ENCODE measurements at regions not wholly inside any gene's neighbourhood (a gene's known extent, or its start where the extent isn't known, plus 50 kb on each side); places are given as distances from the start of the nearest gene placed in this dataset.

DNA sequence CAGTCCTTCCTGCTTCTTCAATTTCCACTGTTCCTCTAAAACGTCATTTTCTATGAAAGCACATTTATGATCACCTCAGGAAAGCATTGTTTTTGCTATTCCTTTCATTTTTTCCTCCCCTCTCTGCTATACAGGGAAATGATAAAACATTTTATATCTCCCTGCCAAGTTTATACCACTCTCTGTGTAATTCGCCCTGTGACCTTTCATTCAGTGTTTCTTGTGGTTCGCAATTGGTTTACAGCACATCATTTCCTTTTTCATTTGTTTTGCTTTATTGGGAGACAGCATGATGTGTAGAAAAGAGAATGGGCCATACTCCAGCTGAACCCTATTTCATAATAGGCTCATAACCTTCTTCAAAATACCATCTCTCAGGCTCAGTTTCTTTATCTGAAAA is 99.9 kb upstream of the RAPGEF2 start:
- no peak overlapping the region for H3K4me3 ChIP-seq (ENCODE audit: low read depth, low read length)
- TF ChIP-seq, protein P1, sequence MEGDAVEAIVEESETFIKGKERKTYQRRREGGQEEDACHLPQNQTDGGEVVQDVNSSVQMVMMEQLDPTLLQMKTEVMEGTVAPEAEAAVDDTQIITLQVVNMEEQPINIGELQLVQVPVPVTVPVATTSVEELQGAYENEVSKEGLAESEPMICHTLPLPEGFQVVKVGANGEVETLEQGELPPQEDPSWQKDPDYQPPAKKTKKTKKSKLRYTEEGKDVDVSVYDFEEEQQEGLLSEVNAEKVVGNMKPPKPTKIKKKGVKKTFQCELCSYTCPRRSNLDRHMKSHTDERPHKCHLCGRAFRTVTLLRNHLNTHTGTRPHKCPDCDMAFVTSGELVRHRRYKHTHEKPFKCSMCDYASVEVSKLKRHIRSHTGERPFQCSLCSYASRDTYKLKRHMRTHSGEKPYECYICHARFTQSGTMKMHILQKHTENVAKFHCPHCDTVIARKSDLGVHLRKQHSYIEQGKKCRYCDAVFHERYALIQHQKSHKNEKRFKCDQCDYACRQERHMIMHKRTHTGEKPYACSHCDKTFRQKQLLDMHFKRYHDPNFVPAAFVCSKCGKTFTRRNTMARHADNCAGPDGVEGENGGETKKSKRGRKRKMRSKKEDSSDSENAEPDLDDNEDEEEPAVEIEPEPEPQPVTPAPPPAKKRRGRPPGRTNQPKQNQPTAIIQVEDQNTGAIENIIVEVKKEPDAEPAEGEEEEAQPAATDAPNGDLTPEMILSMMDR (IDR thresholded peaks at IDR 0.05; ENCODE audit: low read depth, low read length, missing control alignments) = no peak
- peak; percentile 70 for DNase-seq (ENCODE audit: low read depth)
- in situ Hi-C loops (cut with HindIII; ENCODE audit: low sequenced_read_pairs) = no loop called here

DNA sequence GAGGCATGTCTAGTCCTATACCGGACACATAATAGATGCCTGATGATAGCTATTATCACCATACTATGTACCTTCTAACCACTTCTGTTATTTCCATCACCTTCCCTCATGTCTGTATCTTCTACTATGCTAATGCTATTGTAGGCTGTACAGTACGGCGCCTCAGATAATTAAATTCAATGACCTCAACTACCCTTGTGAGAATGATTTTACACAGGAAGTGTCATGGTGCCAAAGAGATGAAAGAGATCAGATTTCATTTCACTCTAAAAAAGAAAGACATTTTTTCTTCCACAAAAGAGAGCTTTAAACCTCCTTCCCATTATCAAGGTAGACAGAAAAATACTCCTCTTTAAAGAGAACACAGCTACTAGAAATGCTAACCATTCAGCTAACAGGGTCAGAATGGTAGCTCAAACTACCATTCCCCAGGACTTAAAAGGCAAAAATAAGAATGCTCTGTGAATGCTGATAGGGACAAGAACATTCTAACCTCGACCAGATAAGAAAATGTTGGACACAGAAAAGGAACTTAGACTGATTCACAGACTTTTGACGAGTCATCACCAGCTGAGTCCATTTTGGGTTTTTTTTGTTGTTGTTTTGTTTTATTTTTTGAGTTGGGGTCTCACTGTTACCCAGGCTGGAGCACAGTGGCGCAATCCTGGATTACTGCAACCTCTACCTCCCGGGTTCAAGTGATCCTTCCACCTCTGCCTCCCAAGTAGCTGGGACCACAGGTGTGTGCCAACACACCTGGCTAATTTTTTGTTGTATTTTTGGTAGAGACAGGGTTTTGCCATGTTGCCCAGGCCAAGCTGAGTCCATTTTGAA is 99.2 kb upstream of the RAPGEF2 start:
- in situ Hi-C loops (cut with HindIII; ENCODE audit: low sequenced_read_pairs) = no loop called here
- TF ChIP-seq, protein P1 (IDR thresholded peaks at IDR 0.05; ENCODE audit: low read depth, low read length, missing control alignments) = no peak
- peak; percentile 33 for DNase-seq (ENCODE audit: low read depth)
- H3K4me3 ChIP-seq (ENCODE audit: low read depth, low read length) = no peak overlapping the region

DNA sequence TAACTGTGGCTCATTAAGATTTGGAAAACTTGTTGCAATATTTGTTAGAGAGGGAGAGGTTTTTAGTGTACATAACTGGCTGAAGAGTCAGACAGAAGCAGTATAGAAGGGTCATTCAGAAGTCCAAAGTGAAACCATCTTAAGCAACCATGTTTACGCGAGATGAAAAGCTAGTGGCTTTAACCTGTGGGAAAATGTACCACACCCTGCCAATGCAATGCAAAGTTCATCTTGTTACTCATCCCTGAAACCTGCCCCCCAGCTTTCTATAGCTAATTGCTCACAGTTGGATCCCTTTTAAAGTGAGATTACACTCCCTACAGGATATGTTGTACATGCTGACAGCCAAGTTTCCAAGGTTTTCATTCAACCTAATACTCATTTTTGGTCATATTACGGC is 96.7 kb upstream of the RAPGEF2 start:
- no peak overlapping the region for H3K4me3 ChIP-seq (ENCODE audit: low read depth, low read length)
- TF ChIP-seq, protein P1 (IDR thresholded peaks at IDR 0.05; ENCODE audit: low read depth, low read length, missing control alignments) = no peak
- in situ Hi-C loops (cut with HindIII; ENCODE audit: low sequenced_read_pairs) = no loop called here
- peak; percentile 85 for DNase-seq (ENCODE audit: low read depth)

DNA sequence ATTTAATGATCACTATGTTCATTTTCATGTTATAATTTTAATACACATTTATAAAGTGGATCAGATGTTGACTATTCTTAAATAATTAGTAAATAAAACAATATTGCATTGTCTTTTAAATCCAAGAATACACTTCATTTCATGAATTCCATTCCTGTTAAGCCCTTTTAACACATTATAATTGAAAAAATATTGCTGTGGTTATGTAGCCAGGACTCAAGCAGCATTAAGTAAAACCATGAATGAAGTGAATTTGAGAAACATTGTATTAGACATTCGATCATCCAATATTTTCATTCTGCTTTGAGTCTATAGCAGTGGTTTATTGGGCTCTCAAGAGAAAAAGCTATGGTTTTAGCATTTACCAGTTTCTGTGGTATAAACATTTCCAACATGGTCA is 94.2 kb upstream of the RAPGEF2 start:
- in situ Hi-C loops (cut with HindIII; ENCODE audit: low sequenced_read_pairs) = no loop called here
- TF ChIP-seq, protein P1 (IDR thresholded peaks at IDR 0.05; ENCODE audit: low read depth, low read length, missing control alignments) = no peak
- no peak overlapping the region for H3K4me3 ChIP-seq (ENCODE audit: low read depth, low read length)
- no peak for DNase-seq (ENCODE audit: low read depth)

DNA sequence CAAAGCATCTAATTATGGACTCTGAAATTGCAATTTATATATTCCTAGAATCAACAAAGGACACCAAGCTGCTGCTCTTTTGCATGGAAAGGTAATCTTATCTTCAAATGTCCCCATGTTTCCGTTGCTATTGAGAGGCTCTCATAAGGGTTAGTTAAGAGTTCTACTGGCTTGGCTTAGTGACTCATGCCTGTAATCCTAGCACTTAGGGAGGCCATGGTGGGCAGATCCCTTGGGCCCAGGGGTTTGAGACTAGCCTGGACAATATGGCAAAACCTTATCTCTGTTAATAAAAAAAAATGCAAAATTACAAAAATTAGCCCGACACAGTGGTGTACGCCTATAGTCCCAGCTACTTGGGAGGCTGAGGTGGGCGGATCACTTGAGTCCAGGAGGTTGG is 93.4 kb upstream of the RAPGEF2 start:
- TF ChIP-seq, protein P1 (IDR thresholded peaks at IDR 0.05; ENCODE audit: low read depth, low read length, missing control alignments) = no peak
- in situ Hi-C loops (cut with HindIII; ENCODE audit: low sequenced_read_pairs) = no loop called here

DNA sequence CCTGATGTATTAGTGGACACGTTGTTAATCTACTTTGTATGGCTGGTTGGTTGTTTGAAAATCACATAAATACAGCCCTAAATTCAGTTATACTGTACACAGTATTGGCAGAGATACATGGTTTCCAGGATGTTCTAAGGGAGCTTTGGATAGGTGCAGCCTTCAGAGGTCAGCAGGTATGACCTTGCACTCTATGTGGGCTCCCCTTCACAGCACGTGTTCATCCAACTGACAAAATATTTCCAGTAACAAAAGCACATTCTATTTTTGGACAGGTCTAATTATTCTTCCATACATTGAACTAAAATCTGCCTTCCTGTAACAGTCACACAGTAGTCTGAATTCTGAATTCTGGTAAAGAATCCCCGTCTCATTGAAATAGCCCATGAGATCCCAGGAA is 92.8 kb upstream of the RAPGEF2 start:
- TF ChIP-seq, protein P1 (IDR thresholded peaks at IDR 0.05; ENCODE audit: low read depth, low read length, missing control alignments) = no peak
- in situ Hi-C loops (cut with HindIII; ENCODE audit: low sequenced_read_pairs) = no loop called here
- no peak overlapping the region for H3K4me3 ChIP-seq (ENCODE audit: low read depth, low read length)
- DNase-seq (ENCODE audit: low read depth) = no peak

More for the DNA sequence above, 93.4 kb upstream of the RAPGEF2 start:
- DNase-seq (ENCODE audit: low read depth) = no peak
- no peak overlapping the region for H3K4me3 ChIP-seq (ENCODE audit: low read depth, low read length)
